K562 (cell line): ENCODE measurements at regions not wholly inside any gene's neighbourhood (a gene's known extent, or its start where the extent isn't known, plus 50 kb on each side); places are given as distances from the start of the nearest gene placed in this dataset.

ENCODE experiments used
- ATAC-seq: fragments of 200-7000 bp; cut with Tn5 transposase; 3 replicates; pipeline ENCODE4 v1.9.1; 2020; ENCODE audit warnings: moderate library complexity
- BruUV-seq: library from RNA; stranded (reverse); fragments of 400-500 nt; replicated peaks from 2 replicates; lab custom pipeline; 2021; lab: Mats Ljungman, UMichigan
- CTCF ChIA-PET: fragments of 300-600 bp; formaldehyde crosslinking; extraction: SDS; loops from one replicate; lab custom pipeline; 2021; ENCODE audit warnings: low intra/inter-chr PET ratio; lab: Yijun Ruan, JAX
- POLR2A ChIA-PET: fragments of 300-600, 350-650 bp; sonication (Branson Sonifier 250); formaldehyde crosslinking; extraction: SDS; loops from one replicate; lab custom pipeline; 2021; ENCODE audit warnings: antibody characterized with exemption, inconsistent platforms; lab: Yijun Ruan, JAX
- DNase-seq, 4 experiments: peaks; one replicate each; pipeline versions ENCODE4 v3.0.0 to v3.0.0-alpha.2; 2011 to 2018; ENCODE audit warnings: low spot score in 3 of 4, mixed read lengths in 3 of 4; ENCODE audit errors: extremely low read depth in 1 of 4
- FAIRE-seq: peaks from 2 replicates; lab custom pipeline; 2011; peaks lifted over from hg19 to GRCh38; lab: Jason Lieb, UNC
- H2AFZ ChIP-seq: 2 replicates; pipeline ENCODE4 v1.6.0; 2011; ENCODE audit warnings: low read depth, low read length, control low read depth, inconsistent platforms
- H3K27ac ChIP-seq: fragments of 200-600 bp; 3 replicates; pipeline ENCODE4 v1.8.0; 2011; ENCODE audit warnings: low read depth, mild to moderate bottlenecking, control low read depth, inconsistent platforms, low read length, moderate library complexity, mixed read lengths; ENCODE audit errors: extremely low read depth
- H3K27me3 ChIP-seq, 2 experiments: fragments of 300-600 bp in 1 of 2; 2 replicates in 1 of 2; 3 replicates in 1 of 2; pipeline versions ENCODE4 v1.6.0 to v1.8.0; 2011; ENCODE audit warnings: inconsistent platforms in 2 of 2, low read length in 2 of 2, mild to moderate bottlenecking in 1 of 2, mixed read lengths in 1 of 2, moderate library complexity in 1 of 2; ENCODE audit not compliant: control insufficient read depth in 2 of 2, insufficient read depth in 2 of 2
- H3K36me3 ChIP-seq: fragments of 300-600 bp; 3 replicates; pipeline ENCODE4 v1.8.0; 2011; ENCODE audit warnings: mild to moderate bottlenecking, low read length, inconsistent platforms; ENCODE audit not compliant: control insufficient read depth, insufficient read depth
- H3K4me1 ChIP-seq, 2 experiments: fragments of 200-600 bp in 1 of 2; replicated peaks in 1 of 2; 2 replicates in 1 of 2; 3 replicates in 1 of 2; pipeline versions ENCODE4 v1.5.1 to v1.8.0; 2011; ENCODE audit warnings: inconsistent platforms in 2 of 2, low read length in 2 of 2, mild to moderate bottlenecking in 1 of 2, mixed read lengths in 1 of 2, moderate library complexity in 1 of 2; ENCODE audit not compliant: control insufficient read depth in 2 of 2, insufficient read depth in 2 of 2
- H3K4me2 ChIP-seq: 2 replicates; pipeline ENCODE4 v1.6.1; 2011; ENCODE audit warnings: low read length, control low read depth, inconsistent platforms, mixed read lengths; ENCODE audit not compliant: insufficient read depth
- H3K4me3 ChIP-seq: fragments of 200-600 bp; sonication (generic), shearing (Covaris generic); 2 replicates; pipeline ENCODE4 v1.5.1; 2016; ENCODE audit warnings: control low read depth, inconsistent platforms
- H3K79me2 ChIP-seq: fragments of 200-600 bp; 3 replicates; pipeline ENCODE4 v1.8.0; 2011; ENCODE audit warnings: low read length, inconsistent platforms; ENCODE audit not compliant: control insufficient read depth, insufficient read depth
- H3K9ac ChIP-seq, 2 experiments: 2 replicates each; pipeline versions ENCODE4 v1.6.0 to v1.6.1; 2011; ENCODE audit warnings: low read depth in 2 of 2, low read length in 2 of 2, control low read depth in 1 of 2, inconsistent platforms in 1 of 2, mild to moderate bottlenecking in 1 of 2, mixed read lengths in 1 of 2; ENCODE audit not compliant: insufficient read depth in 1 of 2
- H3K9me1 ChIP-seq: one replicate; pipeline ENCODE4 v1.6.0; 2011; ENCODE audit warnings: inconsistent platforms, mild to moderate bottlenecking, low read length, moderate library complexity; ENCODE audit not compliant: control insufficient read depth, insufficient read depth
- H3K9me3 ChIP-seq: replicated peaks from 2 replicates; pipeline ENCODE4 v1.5.1; 2011; ENCODE audit warnings: low read depth, low read length, inconsistent platforms; ENCODE audit not compliant: control insufficient read depth, insufficient read depth
- H4K20me1 ChIP-seq: replicated peaks from 2 replicates; pipeline ENCODE4 v1.6.1; 2011; ENCODE audit warnings: low read length, inconsistent platforms, mixed read lengths; ENCODE audit not compliant: control insufficient read depth, insufficient read depth
- C11orf30 ChIP-seq: fragments of 450-650 bp; IDR thresholded peaks from 2 replicates; pipeline ENCODE4 v1.6.1; 2016; ENCODE audit warnings: low read depth, mild to moderate bottlenecking
- CBFB ChIP-seq: sonication (generic); formaldehyde crosslinking; IDR thresholded peaks from 2 replicates; pipeline ENCODE4 v1.4.0; 2020; ENCODE audit warnings: mild to moderate bottlenecking, missing genetic modification reagents
- ERF ChIP-seq: fragments of 450-650 bp; formaldehyde crosslinking; IDR thresholded peaks from 2 replicates; pipeline ENCODE4 v1.4.0; 2020; ENCODE audit warnings: mild to moderate bottlenecking, mixed read lengths
- ETV5 ChIP-seq: sonication (generic); formaldehyde crosslinking; IDR thresholded peaks from 2 replicates; pipeline ENCODE4 v1.4.0; 2020; ENCODE audit warnings: low read depth, mild to moderate bottlenecking, missing genetic modification reagents
- FOSL1 ChIP-seq: fragments of 200-800 bp; sonication (Bioruptor generic); conservative IDR thresholded peaks from 2 replicates; pipeline ENCODE4 v1.6.1; 2016; ENCODE audit warnings: missing genetic modification characterization, missing compliant biosample characterization
- KLF13 ChIP-seq: fragments of 450-650 bp; IDR thresholded peaks from 2 replicates; pipeline ENCODE4 v1.6.1; 2016; ENCODE audit warnings: missing genetic modification characterization, low read depth, mild to moderate bottlenecking, missing compliant biosample characterization, moderate library complexity, borderline replicate concordance
- NCOA2 ChIP-seq, 2 experiments: fragments of 450-650 bp; IDR thresholded peaks; 2 replicates each; pipeline ENCODE4 v1.6.1; 2018; ENCODE audit warnings: mild to moderate bottlenecking in 2 of 2, moderate library complexity in 1 of 2; ENCODE audit not compliant: partially characterized antibody in 2 of 2
- PURB ChIP-seq: sonication (generic); formaldehyde crosslinking; IDR thresholded peaks from 2 replicates; pipeline ENCODE4 v1.9.0; 2021; ENCODE audit warnings: low read depth, mild to moderate bottlenecking, missing genetic modification reagents
- RBM34 ChIP-seq: fragments of 200-400 bp; formaldehyde crosslinking; IDR thresholded peaks from 2 replicates; pipeline ENCODE4 v1.6.1; 2018; ENCODE audit warnings: low read length, borderline replicate concordance; ENCODE audit not compliant: insufficient read depth
- RFX1 ChIP-seq: fragments of 450-650 bp; IDR thresholded peaks from 2 replicates; pipeline ENCODE4 v1.6.1; 2016; ENCODE audit warnings: mild to moderate bottlenecking, moderate library complexity
- RNF2 ChIP-seq: sonication (generic); IDR thresholded peaks from 2 replicates; pipeline ENCODE4 v1.6.1; 2016
- SETDB1 ChIP-seq: IDR thresholded peaks from one replicate; pipeline ENCODE4 v1.6.1; 2012; ENCODE audit warnings: low read length, control low read depth, inconsistent platforms
- TSC22D4 ChIP-seq: fragments of 450-650 bp; IDR thresholded peaks from 2 replicates; pipeline ENCODE4 v1.6.1; 2016; ENCODE audit warnings: missing genetic modification characterization, missing biosample characterization, control low read depth
- ZNF444 ChIP-seq: fragments of 250-450 bp; sonication (Bioruptor Pico); IDR thresholded peaks from 2 replicates; pipeline ENCODE4 v1.4.0; 2020; ENCODE audit warnings: mild to moderate bottlenecking, moderate library complexity
- WGBS: fragments of 100-300 bp; shearing (Covaris generic); methylation state at CpG from one replicate; pipeline ENCODE4 v1.1.6; 2016; ENCODE audit warnings: low coverage, mixed read lengths; ENCODE audit not compliant: insufficient coverage; ENCODE audit errors: missing lambda C conversion rate; 5-methylcytosine and 5-hydroxymethylcytosine counted together
- in situ Hi-C: fragments of 300-500 bp; cut with MboI; formaldehyde crosslinking; loops from 4 replicates; pipeline ENCODE4 v1.15.0; 2018; ENCODE audit warnings: inconsistent platforms, mixed read lengths
- intact Hi-C: fragments of 100-400 bp; cut with micrococcal nuclease; formaldehyde crosslinking; loops from 2 replicates; pipeline ENCODE4 v1.14.2; 2022
- TF ChIP-seq, protein P1 (sequence below): sonication (generic); formaldehyde crosslinking; IDR thresholded peaks from 2 replicates; pipeline ENCODE4 v1.8.1; 2023; ENCODE audit warnings: mild to moderate bottlenecking, missing genetic modification reagents
- TF ChIP-seq, protein P2 (sequence below): IDR thresholded peaks from 2 replicates; pipeline ENCODE4 v1.6.1; 2012; ENCODE audit warnings: low read depth, low read length, improper control_type of control experiment, borderline replicate concordance
- TF ChIP-seq, protein P3 (sequence below): sonication (generic); formaldehyde crosslinking; IDR thresholded peaks from 2 replicates; pipeline ENCODE4 v1.8.0; 2023; ENCODE audit warnings: mild to moderate bottlenecking, missing genetic modification reagents

DNA sequence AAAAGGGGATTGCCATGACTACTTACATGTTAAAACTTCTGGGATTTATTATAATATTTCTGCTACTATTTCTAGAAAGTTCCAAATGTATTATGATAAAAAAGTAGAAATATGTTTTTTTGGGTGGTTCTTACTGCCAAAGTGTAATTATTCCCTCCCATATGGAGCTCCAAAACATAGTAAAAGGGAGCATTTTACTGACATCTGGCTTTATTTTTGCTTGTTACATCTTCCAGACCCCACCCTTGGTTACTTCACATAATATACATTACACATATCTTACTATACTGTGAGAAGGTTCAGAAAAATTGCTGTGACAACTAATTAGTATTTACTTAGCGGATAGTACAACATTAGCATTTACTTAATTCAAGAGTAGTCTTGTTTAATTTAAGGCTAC, 205.1 kb upstream of the TLL1 start (continued):
- TF ChIP-seq CBFB (CRISPR knock-in tag) (no peak), C11orf30 (no peak), ZNF444 (CRISPR knock-in tag) (no peak), RBM34 (no peak), SETDB1 (no peak)
- TF ChIP-seq, protein P1, sequence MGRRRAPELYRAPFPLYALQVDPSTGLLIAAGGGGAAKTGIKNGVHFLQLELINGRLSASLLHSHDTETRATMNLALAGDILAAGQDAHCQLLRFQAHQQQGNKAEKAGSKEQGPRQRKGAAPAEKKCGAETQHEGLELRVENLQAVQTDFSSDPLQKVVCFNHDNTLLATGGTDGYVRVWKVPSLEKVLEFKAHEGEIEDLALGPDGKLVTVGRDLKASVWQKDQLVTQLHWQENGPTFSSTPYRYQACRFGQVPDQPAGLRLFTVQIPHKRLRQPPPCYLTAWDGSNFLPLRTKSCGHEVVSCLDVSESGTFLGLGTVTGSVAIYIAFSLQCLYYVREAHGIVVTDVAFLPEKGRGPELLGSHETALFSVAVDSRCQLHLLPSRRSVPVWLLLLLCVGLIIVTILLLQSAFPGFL, result no peak

DNA sequence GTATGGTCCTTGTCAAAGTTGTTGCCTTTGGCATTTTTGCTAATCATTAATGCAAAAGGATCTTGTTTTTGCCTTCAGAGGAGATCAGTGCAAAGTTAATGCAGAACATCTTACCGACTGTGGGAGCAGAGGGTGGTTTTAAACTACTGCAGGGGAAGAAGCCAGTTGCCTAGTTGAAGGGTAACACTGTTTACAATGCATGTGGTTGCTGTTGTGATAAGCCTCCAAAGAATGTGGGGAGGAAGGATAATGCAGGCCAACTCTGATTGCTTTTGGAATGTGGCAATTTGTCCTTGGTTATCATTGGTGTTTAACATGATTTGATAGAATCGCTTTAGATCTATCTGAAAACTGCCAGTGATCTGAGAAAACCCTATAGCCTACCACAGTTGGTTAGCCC, 204.3 kb upstream of the TLL1 start:
- CTCF ChIA-PET, result no interaction called here
- TF ChIP-seq ETV5 (no peak), RFX1 (no peak), KLF13 (tag) (no peak), PURB (CRISPR knock-in tag) (no peak), ERF (CRISPR knock-in tag) (no peak), NCOA2 (IDR thresholded peaks at IDR 0.05; ENCODE audit: partially characterized antibody in 2 of 2) (no peak), TSC22D4 (tag) (no peak), FOSL1 (tag) (no peak), RNF2 (no peak)
- TF ChIP-seq, protein P2, sequence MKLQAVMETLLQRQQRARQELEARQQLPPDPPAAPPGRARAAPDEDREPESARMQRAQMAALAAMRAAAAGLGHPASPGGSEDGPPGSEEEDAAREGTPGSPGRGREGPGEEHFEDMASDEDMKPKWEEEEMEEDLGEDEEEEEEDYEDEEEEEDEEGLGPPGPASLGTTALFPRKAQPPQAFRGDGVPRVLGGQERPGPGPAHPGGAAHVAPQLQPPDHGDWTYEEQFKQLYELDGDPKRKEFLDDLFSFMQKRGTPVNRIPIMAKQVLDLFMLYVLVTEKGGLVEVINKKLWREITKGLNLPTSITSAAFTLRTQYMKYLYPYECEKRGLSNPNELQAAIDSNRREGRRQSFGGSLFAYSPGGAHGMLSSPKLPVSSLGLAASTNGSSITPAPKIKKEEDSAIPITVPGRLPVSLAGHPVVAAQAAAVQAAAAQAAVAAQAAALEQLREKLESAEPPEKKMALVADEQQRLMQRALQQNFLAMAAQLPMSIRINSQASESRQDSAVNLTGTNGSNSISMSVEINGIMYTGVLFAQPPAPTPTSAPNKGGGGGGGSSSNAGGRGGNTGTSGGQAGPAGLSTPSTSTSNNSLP, result no peak
- TF ChIP-seq, protein P3, sequence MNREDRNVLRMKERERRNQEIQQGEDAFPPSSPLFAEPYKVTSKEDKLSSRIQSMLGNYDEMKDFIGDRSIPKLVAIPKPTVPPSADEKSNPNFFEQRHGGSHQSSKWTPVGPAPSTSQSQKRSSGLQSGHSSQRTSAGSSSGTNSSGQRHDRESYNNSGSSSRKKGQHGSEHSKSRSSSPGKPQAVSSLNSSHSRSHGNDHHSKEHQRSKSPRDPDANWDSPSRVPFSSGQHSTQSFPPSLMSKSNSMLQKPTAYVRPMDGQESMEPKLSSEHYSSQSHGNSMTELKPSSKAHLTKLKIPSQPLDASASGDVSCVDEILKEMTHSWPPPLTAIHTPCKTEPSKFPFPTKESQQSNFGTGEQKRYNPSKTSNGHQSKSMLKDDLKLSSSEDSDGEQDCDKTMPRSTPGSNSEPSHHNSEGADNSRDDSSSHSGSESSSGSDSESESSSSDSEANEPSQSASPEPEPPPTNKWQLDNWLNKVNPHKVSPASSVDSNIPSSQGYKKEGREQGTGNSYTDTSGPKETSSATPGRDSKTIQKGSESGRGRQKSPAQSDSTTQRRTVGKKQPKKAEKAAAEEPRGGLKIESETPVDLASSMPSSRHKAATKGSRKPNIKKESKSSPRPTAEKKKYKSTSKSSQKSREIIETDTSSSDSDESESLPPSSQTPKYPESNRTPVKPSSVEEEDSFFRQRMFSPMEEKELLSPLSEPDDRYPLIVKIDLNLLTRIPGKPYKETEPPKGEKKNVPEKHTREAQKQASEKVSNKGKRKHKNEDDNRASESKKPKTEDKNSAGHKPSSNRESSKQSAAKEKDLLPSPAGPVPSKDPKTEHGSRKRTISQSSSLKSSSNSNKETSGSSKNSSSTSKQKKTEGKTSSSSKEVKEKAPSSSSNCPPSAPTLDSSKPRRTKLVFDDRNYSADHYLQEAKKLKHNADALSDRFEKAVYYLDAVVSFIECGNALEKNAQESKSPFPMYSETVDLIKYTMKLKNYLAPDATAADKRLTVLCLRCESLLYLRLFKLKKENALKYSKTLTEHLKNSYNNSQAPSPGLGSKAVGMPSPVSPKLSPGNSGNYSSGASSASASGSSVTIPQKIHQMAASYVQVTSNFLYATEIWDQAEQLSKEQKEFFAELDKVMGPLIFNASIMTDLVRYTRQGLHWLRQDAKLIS (CRISPR knock-in tag), result no peak

More for the DNA sequence above, 204.3 kb upstream of the TLL1 start:
- H3K9ac ChIP-seq, result no peak overlapping the region
- H3K27me3 ChIP-seq, result no peaks in the 10 kb centered on the region
- no peak overlapping the region for H3K4me2 ChIP-seq
- H3K9me3 ChIP-seq, result no peaks in the 10 kb centered on the region
- POLR2A ChIA-PET, result no interaction called here
- H3K36me3 ChIP-seq, result no peaks in the 10 kb centered on the region
- DNase-seq (no peak), ATAC-seq (no peak), FAIRE-seq (no peak)
- no TSS peak for BruUV-seq
- H4K20me1 ChIP-seq, result no peaks in the 10 kb centered on the region
- 0% methylated on average over 2 of the region's 2 CpGs for WGBS
- no peak overlapping the region for H3K27ac ChIP-seq
- no peak overlapping the region for H2AFZ ChIP-seq
- H3K4me3 ChIP-seq, result no peak overlapping the region
- in situ Hi-C loops, result no loop called here
- no peaks in the 10 kb centered on the region for H3K9me1 ChIP-seq
- no peaks in the 10 kb centered on the region for H3K4me1 ChIP-seq
- intact Hi-C loops, result no loop called here
- H3K79me2 ChIP-seq, result no peaks in the 10 kb centered on the region
